NOMO-1 (cell line): ENCODE measurements at regions not wholly inside any gene's neighbourhood (a gene's known extent, or its start where the extent isn't known, plus 50 kb on each side); places are given as distances from the start of the nearest gene placed in this dataset.

Source experiments
- DNase-seq, 2 experiments: peaks; one replicate each; lab custom pipeline; 2025; ENCODE audit not compliant: unreplicated experiment in 2 of 2; lab: John Stamatoyannopoulos, UW

- DNase-seq: no peak
Measured at GRCh38 chr14:101198398-101199027, 295.0 kb upstream of the RTL1 start.

GRCh38 chr14:101199028-101199770, 295.7 kb upstream of the RTL1 start:
- DNase-seq: no peak

GRCh38 chr14:101200008-101200649, 296.6 kb upstream of the RTL1 start:
- no peak for DNase-seq

- no peak for DNase-seq
Measured at GRCh38 chr14:101200650-101201516, 297.4 kb upstream of the RTL1 start.

GRCh38 chr14:101201535-101202151, 298.1 kb upstream of the RTL1 start:
- DNase-seq: no peak

GRCh38 chr14:101202627-101203404, 299.3 kb upstream of the RTL1 start:
- no peak for DNase-seq

- DNase-seq: no peak
Measured at GRCh38 chr14:101206556-101206955, 303.0 kb upstream of the RTL1 start.

GRCh38 chr14:101207041-101207440, 303.5 kb upstream of the RTL1 start:
- DNase-seq: no peak

- DNase-seq: no peak
Measured at GRCh38 chr14:101207897-101208296, 304.4 kb upstream of the RTL1 start.

- no peak for DNase-seq
Measured at GRCh38 chr14:101209594-101209993, 306.1 kb upstream of the RTL1 start.

- no peak for DNase-seq
Measured at GRCh38 chr14:101215266-101215665, 311.7 kb upstream of the RTL1 start.

- DNase-seq: no peak
Measured at GRCh38 chr14:101215927-101216326, 312.4 kb upstream of the RTL1 start.

GRCh38 chr14:101216366-101217079, 313.0 kb upstream of the RTL1 start:
- DNase-seq: no peak

GRCh38 chr14:101217080-101217463, 313.6 kb upstream of the RTL1 start:
- DNase-seq: no peak

- DNase-seq: no peak
Measured at GRCh38 chr14:101217616-101218371, 314.3 kb upstream of the RTL1 start.

- DNase-seq: no peak
Measured at GRCh38 chr14:101219896-101220703, 316.6 kb upstream of the RTL1 start.

GRCh38 chr14:101220921-101221510, 317.5 kb upstream of the RTL1 start:
- no peak for DNase-seq
